Right lobe of liver (tissue), 4 donors: ENCODE measurements at regions not wholly inside any gene's neighbourhood (a gene's known extent, or its start where the extent isn't known, plus 50 kb on each side); places are given as distances from the start of the nearest gene placed in this dataset.

ENCODE experiments used
- CTCF ChIP-seq, 4 donors: fragments of 200-600 bp in 3 of 4; fragments of 450-650 bp in 1 of 4; IDR thresholded peaks; one replicate each; pipeline versions ENCODE4 v1.5.1 to v1.8.0; 2016 to 2022; ENCODE audit warnings: antibody characterized with exemption in 4 of 4, mild to moderate bottlenecking in 2 of 4
- POLR2A ChIP-seq: fragments of 450-650 bp; IDR thresholded peaks from one replicate; pipeline ENCODE4 v1.6.1; 2017; ENCODE audit warnings: antibody characterized with exemption, mild to moderate bottlenecking
- donor health status: DM: no; HTN: no; CAD: no.
- donor health status: DM: no; HTN: no; CAD: no.
- donor health status: DM: no; HTN: yes; CAD: no.

GRCh38 chr1:90798344-90798743 is 81.2 kb upstream of the BARHL2 start:
- no peak for TF ChIP-seq CTCF (IDR thresholded peaks at IDR 0.05)
- TF ChIP-seq POLR2A, result no peak
